Gastroesophageal sphincter (tissue), 3 donors: ENCODE measurements at regions not wholly inside any gene's neighbourhood (a gene's known extent, or its start where the extent isn't known, plus 50 kb on each side); places are given as distances from the start of the nearest gene placed in this dataset.

Source experiments
- CTCF ChIP-seq, 4 experiments: fragments of 200-600 bp in 2 of 4; fragments of 450-650 bp in 2 of 4; sonication (generic) in 1 of 4; IDR thresholded peaks; one replicate each; pipeline ENCODE4 v1.5.1; 2017 to 2019; ENCODE audit warnings: antibody characterized with exemption in 4 of 4, mild to moderate bottlenecking in 2 of 4, moderate library complexity in 2 of 4
- EP300 ChIP-seq: sonication (generic); formaldehyde crosslinking; IDR thresholded peaks from one replicate; pipeline ENCODE4 v1.6.1; 2017; ENCODE audit warnings: antibody characterized with exemption, mild to moderate bottlenecking
- POLR2A ChIP-seq, 2 donors: fragments of 450-650 bp; IDR thresholded peaks; one replicate each; pipeline ENCODE4 v1.6.1; 2017; ENCODE audit warnings: antibody characterized with exemption in 2 of 2, mild to moderate bottlenecking in 2 of 2, moderate library complexity in 1 of 2
- POLR2AphosphoS5 ChIP-seq: sonication (generic); formaldehyde crosslinking; IDR thresholded peaks from one replicate; pipeline ENCODE4 v1.6.1; 2017; ENCODE audit warnings: antibody characterized with exemption

GRCh38 chr3:170801597-170801996, 68.4 kb downstream of the RPL22L1 start:
- TF ChIP-seq POLR2AphosphoS5 (no peak), CTCF (IDR thresholded peaks at IDR 0.05) (no peak), POLR2A (IDR thresholded peaks at IDR 0.05) (no peak), EP300 (no peak)
